T-helper 9 cell (primary cell): ENCODE measurements at regions not wholly inside any gene's neighbourhood (a gene's known extent, or its start where the extent isn't known, plus 50 kb on each side); places are given as distances from the start of the nearest gene placed in this dataset.
"Not testable (repeated sequence)": the region's sequence is repeated elsewhere in the genome, so short reads cannot be mapped to it uniquely, and the experiment has no call there.

Experiments used
- DNase-seq: peaks from one replicate; pipeline ENCODE4 v3.0.0-alpha.2; 2020

GRCh38 chr2:2921011-2921720, 456.5 kb downstream of the EIPR1 start:
- DNase-seq, result no peak

- no peak for DNase-seq
These were observed 457.8 kb downstream of the EIPR1 start for GRCh38 chr2:2919574-2920365.

DNA sequence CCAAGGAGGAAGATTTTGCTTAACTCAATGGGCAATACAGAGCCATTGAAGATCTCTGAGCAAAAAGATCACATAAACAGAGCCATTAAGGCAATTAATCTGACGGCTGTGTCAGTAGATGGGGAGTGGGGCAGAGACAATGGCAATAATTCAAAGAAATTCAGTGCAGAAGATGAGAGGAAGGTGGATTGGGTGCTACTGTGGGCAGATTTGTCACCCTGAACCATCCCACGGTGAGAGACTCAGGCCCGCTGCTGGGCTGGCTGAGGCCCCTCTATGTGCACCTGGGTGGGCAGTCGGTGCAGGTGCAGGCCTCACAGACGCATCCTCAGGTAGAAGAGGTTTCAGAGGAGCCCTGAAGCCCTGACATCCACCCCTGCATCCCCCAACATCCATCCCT, 458.6 kb downstream of the EIPR1 start:
- no peak for DNase-seq

DNA sequence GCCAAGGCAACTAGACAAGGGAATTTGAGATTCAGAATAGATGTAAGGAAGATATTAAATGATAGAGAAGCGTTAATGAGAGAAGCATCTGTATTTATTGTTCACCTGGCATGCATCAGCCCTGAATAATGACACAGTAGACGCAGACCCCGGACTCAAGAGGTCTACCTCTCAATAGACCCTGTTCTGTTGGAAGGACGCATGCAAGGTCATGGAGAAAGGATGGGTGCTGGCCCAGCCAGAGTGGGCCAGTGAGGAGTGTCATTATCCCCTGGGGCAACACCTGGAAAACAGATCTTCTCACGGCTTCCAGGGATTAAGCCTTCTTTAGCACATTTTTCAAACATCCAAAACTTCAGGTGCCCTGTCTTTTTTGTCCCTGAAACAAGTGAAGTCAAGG, 461.0 kb downstream of the EIPR1 start:
- DNase-seq, result no peak

DNA sequence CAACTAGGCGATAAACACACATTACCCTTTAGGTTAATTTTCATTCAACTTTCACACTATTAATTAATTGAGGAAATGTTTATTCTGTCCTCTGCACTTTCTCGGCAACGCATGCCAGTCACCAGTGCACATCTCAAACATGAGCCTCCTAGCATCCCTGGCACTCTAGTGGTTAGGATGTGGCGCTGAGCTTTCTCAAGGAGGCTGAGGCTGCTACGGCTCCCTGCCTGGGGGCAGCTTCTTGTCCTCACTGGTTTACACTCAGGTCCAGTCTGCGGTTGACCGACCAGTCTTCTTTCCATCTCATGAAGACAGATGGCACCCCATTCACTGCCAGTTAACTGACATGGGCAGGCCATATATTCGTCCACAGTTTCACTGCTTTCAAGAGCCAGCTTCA, 463.4 kb downstream of the EIPR1 start:
- no peak for DNase-seq

DNA sequence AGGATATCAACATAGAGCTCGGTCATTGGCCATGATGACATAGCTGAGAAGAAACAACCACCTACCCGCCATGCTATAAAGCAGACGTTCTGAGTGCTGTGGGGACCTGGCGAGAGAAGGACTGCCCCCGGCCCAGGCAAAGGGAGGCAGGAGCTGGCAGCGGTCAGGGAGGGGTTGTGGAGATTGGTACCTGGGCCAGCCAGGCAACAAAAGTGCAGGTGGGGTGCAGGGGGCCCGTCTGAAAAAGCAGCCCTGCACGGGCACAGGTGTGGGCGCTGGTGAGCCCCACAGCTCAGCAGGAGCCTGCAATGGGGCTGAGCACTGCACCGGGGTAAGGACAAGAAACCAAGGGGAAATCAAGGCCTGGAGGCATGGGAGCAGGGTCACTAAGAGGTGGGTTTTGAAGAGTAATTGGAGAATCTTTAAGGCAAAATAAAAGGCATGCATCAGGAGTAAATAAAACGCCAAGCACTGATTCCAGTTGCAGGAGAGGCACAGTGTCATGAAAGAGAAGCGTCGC, 464.0 kb downstream of the EIPR1 start:
- no peak for DNase-seq

DNA sequence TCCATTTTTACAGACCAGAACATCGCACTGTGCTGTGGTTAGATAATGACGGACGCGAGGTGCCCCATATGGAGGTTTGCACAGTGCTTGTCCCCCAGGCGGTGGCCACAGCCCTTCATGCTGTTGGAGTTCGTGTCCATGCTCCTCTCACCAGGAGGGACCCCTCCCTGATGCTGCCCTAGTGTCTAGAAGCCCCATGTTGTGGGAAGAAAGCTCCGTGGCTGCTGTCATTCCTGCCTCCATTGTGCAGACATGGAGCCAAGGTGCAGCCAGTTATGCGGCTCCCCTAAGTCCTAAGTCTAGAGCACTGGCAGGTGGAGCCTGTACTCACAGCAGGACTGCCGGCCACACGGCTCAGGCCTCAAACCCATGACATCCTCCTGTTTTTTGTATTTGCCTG, 464.9 kb downstream of the EIPR1 start:
- no peak for DNase-seq

DNA sequence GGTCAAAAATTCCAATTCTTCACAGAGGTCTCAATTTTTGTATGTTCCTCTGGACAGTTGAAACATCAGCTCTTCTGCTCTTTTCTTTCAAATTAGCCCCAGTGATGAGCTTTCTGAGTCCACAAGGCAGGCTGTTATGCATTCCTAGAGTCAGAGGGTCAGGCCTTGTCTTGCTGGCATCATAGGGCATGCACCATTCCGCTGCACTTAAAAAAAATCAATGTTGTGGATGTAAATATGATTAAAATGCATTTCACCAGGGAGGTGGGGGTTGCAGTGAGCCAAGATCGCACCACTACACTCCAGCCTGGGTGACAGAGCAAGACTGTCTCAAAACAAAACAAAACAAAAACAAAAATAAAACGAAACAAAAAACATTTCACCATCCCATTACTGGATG, 465.3 kb downstream of the EIPR1 start:
- no peak for DNase-seq

GRCh38 chr2:2910259-2910658, 467.4 kb downstream of the EIPR1 start:
- no peak for DNase-seq

- DNase-seq, result no peak
These were observed 468.3 kb downstream of the EIPR1 start for GRCh38 chr2:2909086-2910035.

GRCh38 chr2:2906091-2906490, 471.5 kb downstream of the EIPR1 start:
- no peak for DNase-seq

GRCh38 chr2:2904721-2905350, 472.8 kb downstream of the EIPR1 start:
- no peak for DNase-seq

DNA sequence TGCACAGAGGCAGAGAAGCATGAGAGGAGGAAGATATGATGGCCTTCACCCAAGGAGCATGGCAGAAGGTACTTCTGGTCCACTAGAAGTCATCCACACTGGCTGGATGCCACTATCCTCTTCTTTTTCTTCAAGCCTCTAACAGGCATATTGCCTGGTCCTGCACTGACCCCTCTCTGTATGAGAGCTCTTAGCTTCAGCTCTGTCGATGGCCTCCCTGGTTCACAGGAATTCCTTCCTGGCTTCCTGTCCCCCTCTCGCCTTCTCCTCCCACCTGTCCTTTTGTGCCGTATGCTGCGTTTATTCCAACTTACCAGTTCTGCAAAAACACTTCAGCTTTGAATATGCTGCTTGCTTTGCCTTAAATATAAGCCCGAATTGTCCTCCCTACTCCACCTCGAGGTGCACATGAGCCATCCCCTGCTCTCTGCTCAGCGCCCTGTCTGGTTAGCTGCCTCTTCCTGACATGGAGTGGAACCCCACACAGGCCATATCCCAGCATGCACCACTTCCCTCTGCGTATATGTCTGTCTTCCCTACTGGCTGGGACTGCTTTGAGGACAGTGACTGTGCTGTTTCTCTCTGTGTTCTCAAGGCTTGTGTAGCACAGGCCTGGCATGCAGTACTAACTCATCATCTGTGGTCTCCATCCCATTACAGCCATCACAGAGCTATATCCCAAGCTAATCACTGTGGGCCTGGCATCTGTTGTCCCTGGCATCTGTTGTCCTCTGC, 474.9 kb downstream of the EIPR1 start:
- DNase-seq, result no peak

GRCh38 chr2:2901384-2902345, 476.0 kb downstream of the EIPR1 start:
- no peak for DNase-seq

DNA sequence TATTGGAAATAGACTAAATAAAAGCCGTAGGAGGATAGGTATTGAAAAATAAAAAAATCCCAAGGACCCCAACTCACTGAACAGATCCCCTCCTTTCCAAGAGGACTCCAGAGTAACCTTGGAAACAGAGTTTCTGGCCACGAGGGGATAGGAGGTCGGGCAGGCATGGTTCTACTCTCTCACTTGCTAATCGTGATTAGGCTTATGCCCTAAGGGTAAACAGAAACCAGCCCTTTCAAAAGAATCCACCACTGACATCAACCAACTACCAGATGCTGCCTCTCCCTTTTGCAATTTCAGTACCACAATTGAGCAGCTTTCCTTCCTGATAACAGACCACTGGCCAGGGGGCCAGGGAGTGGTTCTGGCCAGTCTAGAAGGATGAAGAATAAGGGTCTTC, 477.8 kb downstream of the EIPR1 start:
- DNase-seq, result no peak

- no peak for DNase-seq
These were observed 478.9 kb downstream of the EIPR1 start for GRCh38 chr2:2898744-2899143.

DNA sequence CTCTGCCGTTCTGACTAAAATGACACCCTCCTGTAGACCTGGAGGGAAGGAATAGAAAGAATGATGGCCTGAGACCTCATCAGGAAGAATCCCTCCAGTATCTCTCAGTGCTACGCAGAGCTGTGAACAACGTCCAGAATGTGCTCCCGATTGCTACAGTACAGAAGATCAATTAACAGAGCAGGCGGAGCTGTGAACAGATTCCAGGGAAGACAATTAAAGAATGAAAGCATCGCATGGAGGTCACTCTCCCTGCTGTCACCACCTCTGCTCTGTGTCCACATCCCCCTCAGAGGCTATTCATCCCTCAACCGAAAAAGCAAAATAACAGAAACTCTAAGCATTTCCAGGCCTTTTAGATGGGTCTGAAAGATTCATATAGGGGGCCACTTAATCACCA, 481.0 kb downstream of the EIPR1 start:
- DNase-seq, result no peak

- DNase-seq, result no peak
These were observed 481.6 kb downstream of the EIPR1 start for GRCh38 chr2:2896011-2896410.

- DNase-seq, result not testable (repeated sequence)
These were observed 483.6 kb downstream of the EIPR1 start for GRCh38 chr2:2894011-2894410.

- DNase-seq, result no peak
These were observed 484.7 kb downstream of the EIPR1 start for GRCh38 chr2:2892892-2893291.

- no peak for DNase-seq
These were observed 485.2 kb downstream of the EIPR1 start for GRCh38 chr2:2892378-2892777.
